Sciatic nerve (tissue), 2 donors: ENCODE measurements at regions not wholly inside any gene's neighbourhood (a gene's known extent, or its start where the extent isn't known, plus 50 kb on each side); places are given as distances from the start of the nearest gene placed in this dataset.

Experiments used
- ATAC-seq: fragments of 200-7000 bp; cut with Tn5 transposase; one replicate; pipeline ENCODE4 v1.9.1; 2020; ENCODE audit warnings: mild to moderate bottlenecking, moderate library complexity
- DNase-seq: peaks from one replicate; pipeline ENCODE4 v3.0.0-alpha.2; 2020; ENCODE audit warnings: low spot score
- intact Hi-C: fragments of 100-400 bp; cut with DNase I; formaldehyde crosslinking; loops from one replicate; pipeline ENCODE4 v1.14.2; 2022
- donor health status: DM: no; HTN: no; CAD: no.
- donor health status: DM: no; HTN: no; CAD: no.

GRCh38 chr4:14562901-14563300 lies 439.4 kb upstream of the CPEB2 start:
- DNase-seq: no peak
- ATAC-seq: no peak
- intact Hi-C loops: no loop called here

GRCh38 chr4:14564281-14564680 lies 438.0 kb upstream of the CPEB2 start:
- DNase-seq (no peak), ATAC-seq (no peak)
- intact Hi-C loops: no loop called here

GRCh38 chr4:14566518-14566917 lies 435.8 kb upstream of the CPEB2 start:
- intact Hi-C loops: no loop called here
- ATAC-seq (no peak), DNase-seq (no peak)

- ATAC-seq (no peak), DNase-seq (no peak)
- intact Hi-C loops: no loop called here
Observed at GRCh38 chr4:14568351-14568750, 433.9 kb upstream of the CPEB2 start.

GRCh38 chr4:14575289-14575688 lies 427.0 kb upstream of the CPEB2 start:
- no peak for ATAC-seq
- no peak for DNase-seq
- intact Hi-C loops: no loop called here

- ATAC-seq: no peak
- intact Hi-C loops: no loop called here
- DNase-seq: no peak
Observed at GRCh38 chr4:14575919-14576318, 426.4 kb upstream of the CPEB2 start.

GRCh38 chr4:14580061-14580460 lies 422.2 kb upstream of the CPEB2 start:
- no peak for DNase-seq
- no peak for ATAC-seq
- intact Hi-C loops: no loop called here

- DNase-seq: no peak
- intact Hi-C loops: no loop called here
- ATAC-seq: no peak
Observed at GRCh38 chr4:14581741-14582140, 420.5 kb upstream of the CPEB2 start.

- DNase-seq (no peak), ATAC-seq (no peak)
- intact Hi-C loops: no loop called here
Observed at GRCh38 chr4:14582677-14583076, 419.6 kb upstream of the CPEB2 start.

GRCh38 chr4:14583331-14583730 lies 418.9 kb upstream of the CPEB2 start:
- intact Hi-C loops: no loop called here
- DNase-seq (no peak), ATAC-seq (no peak)

- DNase-seq: no peak
- intact Hi-C loops: no loop called here
- ATAC-seq: no peak
Observed at GRCh38 chr4:14583752-14584151, 418.5 kb upstream of the CPEB2 start.

GRCh38 chr4:14592950-14593349 lies 409.3 kb upstream of the CPEB2 start:
- ATAC-seq: no peak
- intact Hi-C loops: no loop called here

GRCh38 chr4:14596028-14596427 lies 406.3 kb upstream of the CPEB2 start:
- ATAC-seq: no peak
- intact Hi-C loops: no loop called here
- no peak for DNase-seq

More at GRCh38 chr4:14592950-14593349, 409.3 kb upstream of the CPEB2 start:
- DNase-seq: no peak

- DNase-seq (no peak), ATAC-seq (no peak)
- intact Hi-C loops: no loop called here
Observed at GRCh38 chr4:14596437-14596836, 405.8 kb upstream of the CPEB2 start.

- DNase-seq: no peak
- no peak for ATAC-seq
- intact Hi-C loops: no loop called here
Observed at GRCh38 chr4:14596904-14597303, 405.4 kb upstream of the CPEB2 start.

GRCh38 chr4:14602206-14602605 lies 400.1 kb upstream of the CPEB2 start:
- no peak for DNase-seq
- ATAC-seq: no peak
- intact Hi-C loops: no loop called here

GRCh38 chr4:14607001-14607400 lies 395.3 kb upstream of the CPEB2 start:
- intact Hi-C loops: no loop called here
- DNase-seq (no peak), ATAC-seq (no peak)

GRCh38 chr4:14607578-14607977 lies 394.7 kb upstream of the CPEB2 start:
- ATAC-seq (no peak), DNase-seq (no peak)
- intact Hi-C loops: no loop called here

GRCh38 chr4:14608630-14609029 lies 393.7 kb upstream of the CPEB2 start:
- intact Hi-C loops: no loop called here

GRCh38 chr4:14614840-14615239 lies 387.4 kb upstream of the CPEB2 start:
- intact Hi-C loops: no loop called here
- DNase-seq (no peak), ATAC-seq (no peak)

More at GRCh38 chr4:14608630-14609029, 393.7 kb upstream of the CPEB2 start:
- DNase-seq: no peak
- ATAC-seq: no peak

- intact Hi-C loops: no loop called here
- DNase-seq (no peak), ATAC-seq (no peak)
Observed at GRCh38 chr4:14615671-14616070, 386.6 kb upstream of the CPEB2 start.

- ATAC-seq (no peak), DNase-seq (no peak)
- intact Hi-C loops: no loop called here
Observed at GRCh38 chr4:14620567-14621141, 381.6 kb upstream of the CPEB2 start.
